ENCODE measurements at regions not wholly inside any gene's neighbourhood (a gene's known extent, or its start where the extent isn't known, plus 50 kb on each side); places are given as distances from the start of the nearest gene placed in this dataset.

DNA sequence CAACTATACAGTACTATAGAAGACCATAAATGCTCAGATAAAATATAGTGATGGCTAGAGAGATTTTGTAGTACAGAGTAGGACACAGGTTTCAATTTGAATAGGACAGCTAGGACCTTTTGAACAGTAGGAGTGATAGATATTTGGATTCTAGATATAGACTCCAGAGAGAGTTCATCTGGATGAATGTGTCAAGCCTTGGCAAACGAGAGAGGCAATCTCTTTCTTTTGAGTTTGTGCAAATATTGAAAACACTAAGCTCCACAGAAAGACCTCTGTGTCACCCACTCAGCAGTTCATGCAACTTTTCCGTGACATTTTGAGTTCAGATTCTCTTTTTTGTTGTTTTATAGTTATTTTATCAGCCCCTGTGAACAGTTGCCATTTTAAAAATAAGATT is 834.3 kb upstream of the COBL start:
- no peak for DNase-seq (ENCODE audit: low read depth in 2 of 2)

DNA sequence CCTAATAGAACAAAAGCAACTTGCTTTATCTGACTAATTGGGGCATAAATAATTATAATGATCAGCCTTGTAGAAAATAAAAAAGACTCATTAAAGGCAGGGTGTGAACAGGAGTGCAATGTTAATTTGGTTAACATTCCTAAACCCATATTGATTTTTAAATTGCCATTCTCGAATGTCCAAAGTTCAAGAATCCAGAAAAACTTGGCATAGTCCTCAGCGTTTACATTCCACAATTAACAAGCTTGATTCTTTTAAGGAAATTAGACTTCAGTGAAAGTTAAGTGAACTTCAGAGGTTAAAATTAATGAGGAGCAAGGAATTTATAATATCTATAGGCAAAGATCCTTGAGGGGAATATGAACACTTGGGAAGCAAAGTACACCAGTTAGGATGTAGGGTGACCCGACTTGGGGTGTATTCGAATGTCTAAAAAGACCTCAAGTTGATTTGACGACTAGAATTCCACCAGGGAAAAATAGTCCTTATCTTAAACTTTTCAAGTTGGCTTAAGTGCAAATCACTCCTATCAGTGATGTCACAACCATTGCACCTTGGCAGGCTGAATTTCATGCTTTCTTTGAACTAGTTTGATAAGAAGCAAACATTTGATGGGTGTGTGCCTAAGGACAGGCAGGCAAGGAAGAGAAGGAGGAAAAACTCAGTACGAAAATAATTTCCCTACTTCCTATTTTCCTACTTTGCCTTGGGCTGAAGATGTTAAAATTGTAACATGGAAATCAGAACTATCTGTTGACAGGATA is 830.4 kb upstream of the COBL start:
- DNase-seq (ENCODE audit: low read depth in 2 of 2): no peak

DNA sequence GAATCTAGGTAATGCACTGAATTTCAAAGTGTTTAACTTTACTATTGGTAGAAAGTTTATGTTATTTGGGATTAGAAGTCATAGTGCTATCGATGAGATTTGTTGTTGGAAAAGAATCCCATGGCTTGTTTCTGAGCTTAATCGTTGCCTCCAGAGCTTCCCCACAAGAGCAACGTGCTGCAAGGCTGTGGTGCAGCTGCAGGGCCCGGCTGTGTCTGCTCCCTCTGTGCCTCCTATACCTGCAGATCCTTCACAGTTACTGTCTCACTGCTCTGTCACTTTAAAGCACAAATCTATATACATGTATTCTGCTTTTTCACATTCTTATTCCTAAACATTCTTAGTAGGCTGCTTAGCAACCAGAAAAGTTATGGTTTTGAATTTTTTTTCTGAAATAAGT is 826.6 kb upstream of the COBL start:
- DNase-seq (ENCODE audit: low read depth in 2 of 2): no peak

DNA sequence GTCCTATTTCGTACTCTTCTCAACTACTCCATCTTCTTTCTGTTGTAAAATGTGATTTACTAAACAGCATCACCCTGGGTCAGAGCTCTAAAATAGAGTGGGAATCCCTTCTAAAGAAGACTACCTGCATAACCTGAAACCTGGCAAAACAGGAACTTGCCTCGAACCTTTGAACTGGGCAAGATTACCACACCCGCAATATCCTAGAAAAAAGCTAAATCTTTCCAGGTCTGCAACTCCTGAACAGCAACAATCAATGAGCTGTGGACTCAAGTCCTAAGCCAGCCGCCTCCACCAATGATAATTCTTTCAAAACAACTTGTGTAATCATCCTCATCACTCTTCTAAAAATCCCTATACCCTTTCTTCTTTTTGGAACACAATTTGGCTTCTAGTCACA is 824.2 kb upstream of the COBL start:
- no peak for DNase-seq (ENCODE audit: low read depth in 2 of 2)

DNA sequence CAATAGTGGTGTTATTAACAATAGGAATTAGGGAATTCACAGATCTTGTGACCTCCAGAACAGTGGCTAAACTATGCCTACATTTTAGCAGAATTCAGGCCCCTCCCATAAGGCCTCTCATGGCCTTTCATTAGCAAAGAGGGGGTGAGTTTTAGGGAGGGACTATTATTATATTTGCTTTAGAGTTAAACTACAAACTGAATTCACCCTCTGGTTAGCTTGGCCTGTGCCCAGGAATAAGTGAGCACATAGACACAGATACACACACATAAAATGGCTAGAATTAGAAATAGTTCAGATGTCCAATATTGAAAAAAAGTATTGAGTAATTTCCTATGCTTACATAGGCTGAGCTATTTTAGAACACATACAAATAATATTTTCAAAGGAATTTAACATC is 818.8 kb upstream of the COBL start:
- no peak for DNase-seq (ENCODE audit: low read depth in 2 of 2)

DNA sequence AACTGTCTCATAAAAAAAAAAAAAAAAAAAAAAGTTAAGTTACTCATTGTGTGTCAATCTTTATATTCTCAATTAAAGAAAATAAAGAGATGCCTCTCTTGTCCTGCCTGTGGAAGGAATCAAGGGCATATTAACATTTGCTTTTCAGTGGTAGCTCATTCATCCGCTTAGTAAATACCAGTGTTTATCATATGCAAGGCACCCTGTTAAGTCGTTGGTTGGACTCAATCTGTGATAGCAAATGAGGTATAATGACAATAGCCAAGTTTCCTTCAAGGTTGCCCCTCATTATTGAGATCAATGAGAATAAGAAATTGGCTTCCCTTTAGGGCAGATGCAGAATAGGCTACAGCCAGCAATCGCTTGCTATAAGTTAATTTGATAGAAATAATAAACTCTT is 812.7 kb upstream of the COBL start:
- DNase-seq (ENCODE audit: low read depth in 2 of 2): no peak

DNA sequence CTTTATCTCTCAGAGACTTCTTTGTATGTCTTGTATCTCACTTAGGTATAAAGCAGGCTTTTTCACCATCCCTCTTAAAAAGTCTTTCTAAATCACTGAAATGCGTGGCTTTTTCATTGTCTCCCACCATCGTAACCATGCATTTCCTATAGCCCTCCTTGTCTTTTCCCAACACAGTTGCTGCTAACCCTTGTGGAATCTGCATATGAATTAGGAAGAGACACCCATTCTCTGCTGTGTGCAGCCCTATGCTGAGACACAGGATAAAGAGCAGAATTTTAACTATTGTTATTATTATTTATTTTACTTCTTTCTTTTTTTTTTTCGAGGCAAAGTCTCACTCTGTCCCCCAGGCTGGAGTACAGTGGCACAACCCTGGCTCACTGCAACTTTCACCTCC is 804.3 kb upstream of the COBL start:
- DNase-seq (ENCODE audit: low read depth in 2 of 2): no peak

DNA sequence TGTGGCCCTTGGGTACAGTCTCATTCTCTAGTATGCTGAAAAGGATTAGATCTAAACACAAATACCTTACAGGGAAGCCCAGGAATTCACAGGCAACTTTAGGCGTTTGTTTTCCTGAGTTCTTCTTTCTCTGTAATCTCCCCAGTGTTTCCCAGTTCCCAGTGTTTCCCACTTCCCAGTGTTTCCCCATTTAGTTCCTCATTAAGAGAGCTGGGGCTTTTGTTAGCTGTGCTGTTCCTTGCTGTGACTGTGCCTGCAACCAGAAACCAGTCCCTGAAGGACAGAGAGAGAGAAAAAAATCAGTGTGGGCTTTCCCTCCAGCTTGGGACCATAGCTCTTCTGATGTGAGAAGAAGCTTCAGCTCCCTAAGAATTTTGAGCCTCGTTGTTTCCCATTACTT is 802.9 kb upstream of the COBL start:
- DNase-seq (ENCODE audit: low read depth in 2 of 2): no peak

DNA sequence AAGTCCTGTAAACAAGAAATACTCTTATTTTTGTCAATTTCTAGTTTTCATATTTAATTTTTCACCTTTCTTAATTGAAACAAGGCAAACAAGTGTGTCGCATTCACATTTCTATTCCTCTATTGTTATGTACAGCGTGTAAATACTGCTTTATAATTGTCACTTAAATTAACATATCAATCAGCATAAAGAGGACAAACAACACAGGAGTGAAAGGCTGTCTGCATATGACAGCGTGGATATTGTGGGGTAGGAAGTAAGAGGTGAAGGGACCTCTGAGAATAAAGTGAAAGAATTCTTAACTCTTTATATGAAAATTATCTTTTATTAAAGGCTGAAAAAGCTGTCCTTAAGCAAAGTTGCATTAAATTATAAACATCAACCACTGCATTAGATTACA is 797.9 kb upstream of the COBL start:
- no peak for DNase-seq (ENCODE audit: low read depth in 2 of 2)

DNA sequence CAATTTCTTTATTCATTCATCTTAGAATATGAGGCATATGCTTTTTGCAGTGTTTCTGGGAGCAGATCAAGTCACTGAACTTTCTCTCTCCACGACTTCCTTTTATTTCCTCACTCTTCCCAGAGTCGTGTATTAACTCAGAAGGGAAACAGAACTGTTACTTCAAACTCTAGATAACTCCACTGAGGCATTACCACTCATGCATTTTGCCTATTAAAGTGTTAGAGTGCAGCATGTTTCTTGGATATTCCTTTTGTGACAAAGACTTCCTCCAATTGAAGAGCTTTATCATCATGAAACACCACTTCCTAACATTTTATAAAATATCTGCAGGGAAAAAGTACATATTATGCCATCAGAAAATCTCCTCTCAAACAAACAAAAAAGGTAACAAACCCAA is 797.4 kb upstream of the COBL start:
- DNase-seq (ENCODE audit: low read depth in 2 of 2): no peak

DNA sequence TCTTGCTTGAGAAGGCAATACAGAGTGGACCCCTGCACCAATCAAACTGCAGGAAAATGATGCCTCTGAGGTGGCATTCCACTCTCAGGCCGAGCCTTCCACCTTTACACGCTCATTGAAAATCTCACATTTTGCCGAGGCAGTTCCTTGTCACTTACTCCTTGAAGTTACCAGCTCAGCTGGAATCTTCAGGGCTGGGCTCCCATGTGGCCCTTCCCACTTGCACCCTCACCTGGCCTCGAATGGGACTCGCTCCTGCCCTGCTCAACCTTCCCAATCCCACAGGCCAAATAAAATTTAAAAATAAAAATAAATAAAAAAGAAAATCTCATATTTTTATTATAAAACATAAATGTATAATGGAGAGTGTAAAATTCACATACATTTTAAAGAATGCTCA is 790.7 kb upstream of the COBL start:
- no peak for DNase-seq (ENCODE audit: low read depth in 2 of 2)

DNA sequence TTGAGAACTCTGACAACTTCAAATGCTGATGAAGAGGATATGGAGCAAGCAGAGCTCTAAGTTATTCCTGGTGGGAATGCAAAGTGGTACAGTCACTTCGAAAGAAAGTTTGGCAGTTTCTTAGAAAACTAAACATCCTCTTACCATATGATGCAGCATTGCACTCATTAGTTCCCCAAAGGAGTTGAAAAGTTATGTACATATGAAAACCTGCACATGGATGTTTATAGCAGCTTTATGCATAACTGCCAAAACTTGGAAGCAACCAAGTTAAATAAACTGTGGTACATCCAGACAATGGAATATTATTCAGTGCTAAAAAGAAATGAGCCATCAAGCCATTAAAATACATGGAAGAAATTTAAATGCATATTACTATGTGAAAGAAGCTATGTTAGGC is 779.3 kb upstream of the COBL start:
- no peak for DNase-seq (ENCODE audit: low read depth in 2 of 2)

DNA sequence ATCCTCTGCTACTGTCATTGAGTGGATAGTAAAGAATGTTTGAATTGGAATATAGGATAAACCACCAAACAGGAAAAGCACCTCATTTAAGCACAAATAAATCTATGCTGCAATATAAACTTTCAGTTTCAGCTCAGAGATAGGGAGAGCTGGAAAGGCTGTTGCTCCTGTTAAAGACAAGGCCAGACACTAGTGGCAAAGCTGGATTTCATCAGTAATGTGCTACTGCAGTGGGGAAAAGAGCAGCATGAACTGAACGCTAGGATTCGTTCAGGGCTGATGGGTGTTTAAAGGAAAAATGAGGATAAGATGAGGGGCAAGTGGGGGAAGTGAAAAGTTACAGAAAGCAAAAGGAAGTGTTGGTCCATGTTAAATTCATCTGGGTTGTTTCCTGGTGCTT is 775.4 kb upstream of the COBL start:
- DNase-seq (ENCODE audit: low read depth in 2 of 2): no peak

DNA sequence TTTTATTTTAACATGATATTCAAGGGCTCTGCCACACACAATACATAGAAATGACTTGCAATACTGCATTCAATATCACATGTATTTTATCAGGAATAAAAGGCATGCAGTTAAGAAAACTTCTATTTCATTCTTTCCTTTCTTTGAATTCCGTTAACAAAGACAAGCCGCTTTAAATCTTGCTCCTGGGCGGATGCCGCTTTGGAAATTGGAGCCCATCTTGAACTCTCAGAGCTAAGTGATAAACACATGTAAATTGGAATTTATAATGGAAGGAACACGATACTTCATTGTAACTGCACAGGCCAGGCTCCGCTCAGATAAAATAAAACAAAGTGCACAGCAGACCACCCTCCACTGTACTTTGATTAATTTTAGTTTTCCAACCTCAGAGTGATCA is 774.5 kb upstream of the COBL start:
- DNase-seq (ENCODE audit: low read depth in 2 of 2): no peak

DNA sequence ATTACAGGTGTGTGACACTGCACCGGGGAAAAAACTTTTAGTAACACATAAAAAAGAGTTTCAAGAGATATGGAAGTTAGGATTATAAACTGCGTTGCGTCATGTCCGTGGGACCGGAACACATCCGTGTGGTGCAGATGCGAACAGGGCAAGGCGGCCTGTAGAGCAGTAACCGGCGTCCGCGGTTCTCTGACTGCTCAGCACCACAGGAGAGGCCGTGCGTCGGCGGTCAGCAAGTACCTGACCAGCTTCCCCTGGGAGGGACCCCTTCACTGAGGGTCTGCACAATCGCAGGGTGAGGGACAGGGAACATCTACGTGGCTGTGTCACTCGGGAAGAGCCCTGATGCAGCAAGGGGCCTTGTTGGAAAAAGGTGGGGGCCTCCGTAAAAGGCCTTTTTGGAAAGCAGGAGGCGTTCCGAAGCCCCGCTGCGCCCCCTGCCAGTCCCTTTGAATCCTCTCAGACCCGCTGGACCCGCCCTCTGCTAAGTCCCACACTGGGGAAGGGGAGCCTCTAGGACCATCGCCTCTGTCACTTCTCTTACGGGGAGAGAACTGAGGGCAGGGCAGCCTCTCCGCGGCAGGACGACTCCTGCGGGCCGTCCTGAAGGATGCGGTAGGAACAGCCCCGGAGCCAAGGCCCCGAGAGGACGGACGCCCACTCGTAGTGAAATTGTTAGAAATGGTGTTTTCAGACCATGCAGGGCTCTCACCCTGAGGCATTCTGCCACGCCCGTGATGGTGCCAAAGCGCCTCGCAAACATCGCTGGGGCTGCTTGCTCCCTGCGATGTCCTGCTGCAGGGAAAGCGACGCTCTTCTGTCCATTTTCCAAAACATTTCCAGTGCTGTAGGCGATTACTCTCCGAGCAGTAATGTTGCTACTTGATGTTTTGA is 771.6 kb upstream of the COBL start:
- DNase-seq (ENCODE audit: low read depth in 2 of 2): no peak

DNA sequence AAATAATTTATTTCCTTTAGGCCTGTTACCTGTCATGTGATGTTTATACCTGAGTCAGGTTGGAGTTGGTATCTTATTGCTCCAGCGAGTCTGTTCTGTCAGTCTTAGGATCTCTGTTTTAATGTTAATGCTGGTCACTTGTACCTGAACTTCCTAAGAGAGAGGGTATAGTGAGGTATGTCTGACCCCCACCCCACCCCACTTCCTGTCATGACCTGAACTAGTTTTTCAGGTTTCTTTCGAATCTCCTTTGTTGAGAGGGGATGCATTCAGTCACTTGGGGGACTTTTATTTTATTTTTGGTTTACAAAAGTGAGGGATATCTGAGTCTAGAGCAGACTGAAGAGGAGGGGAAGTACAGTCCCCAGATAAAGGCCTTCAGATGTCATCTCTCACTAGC is 769.0 kb upstream of the COBL start:
- no peak for DNase-seq (ENCODE audit: low read depth in 2 of 2)

DNA sequence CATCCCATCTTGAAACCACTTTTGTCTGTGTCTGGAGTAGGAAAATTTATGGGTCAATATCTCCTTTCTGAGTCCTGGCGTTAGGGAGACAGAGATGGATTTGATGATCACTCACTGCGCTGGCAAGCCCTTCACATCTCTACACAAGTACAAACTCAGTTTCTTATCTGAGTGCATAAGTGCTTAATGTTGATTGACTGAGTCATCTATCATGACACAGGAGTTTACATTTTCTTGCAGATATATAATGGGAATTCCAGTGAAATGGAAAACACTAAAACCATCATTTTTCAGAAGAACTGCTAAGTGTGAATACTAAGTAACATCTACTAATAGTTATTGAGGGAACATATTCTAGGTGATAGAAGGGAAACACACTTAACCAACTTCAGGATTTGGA is 763.9 kb upstream of the COBL start:
- DNase-seq (ENCODE audit: low read depth in 2 of 2): no peak

DNA sequence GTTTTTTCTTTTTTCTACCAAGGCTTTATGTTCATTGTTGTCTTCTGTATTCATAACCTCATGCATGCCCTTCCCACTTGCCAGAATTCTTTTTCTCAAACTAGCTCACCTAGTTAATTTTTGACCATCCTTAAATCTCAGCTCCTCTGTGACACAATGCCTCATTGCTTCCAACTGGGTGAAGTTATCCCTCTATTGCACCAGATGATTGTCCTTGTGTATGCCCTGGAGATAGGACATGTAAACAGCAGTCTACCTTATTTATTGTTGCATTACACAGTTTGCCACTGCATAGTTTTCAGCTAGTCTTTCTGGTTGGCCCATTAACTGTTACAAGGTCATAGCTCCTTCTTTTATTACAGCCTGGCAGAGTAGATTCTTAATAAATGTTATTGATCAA is 763.1 kb upstream of the COBL start:
- no peak for DNase-seq (ENCODE audit: low read depth in 2 of 2)

DNA sequence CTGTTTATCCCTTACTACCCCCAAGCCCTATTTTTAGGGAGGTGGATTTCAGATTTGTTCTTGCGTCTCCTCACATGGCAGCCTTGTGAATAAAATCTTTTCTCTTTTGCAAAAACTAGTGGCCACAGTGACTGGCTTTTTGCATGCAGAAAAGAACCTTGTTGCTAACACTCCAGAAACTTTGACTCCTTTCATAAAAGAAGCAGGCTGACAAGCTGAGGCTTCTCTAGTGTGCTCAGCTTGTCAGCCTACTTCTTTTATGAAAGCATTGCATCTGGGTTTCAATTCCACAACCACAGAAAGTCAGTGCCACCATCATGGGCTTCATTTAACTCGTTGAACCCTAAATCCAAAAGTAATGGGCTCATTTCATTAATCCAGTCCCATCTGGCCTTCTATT is 761.0 kb upstream of the COBL start:
- no peak for DNase-seq (ENCODE audit: low read depth in 2 of 2)

DNA sequence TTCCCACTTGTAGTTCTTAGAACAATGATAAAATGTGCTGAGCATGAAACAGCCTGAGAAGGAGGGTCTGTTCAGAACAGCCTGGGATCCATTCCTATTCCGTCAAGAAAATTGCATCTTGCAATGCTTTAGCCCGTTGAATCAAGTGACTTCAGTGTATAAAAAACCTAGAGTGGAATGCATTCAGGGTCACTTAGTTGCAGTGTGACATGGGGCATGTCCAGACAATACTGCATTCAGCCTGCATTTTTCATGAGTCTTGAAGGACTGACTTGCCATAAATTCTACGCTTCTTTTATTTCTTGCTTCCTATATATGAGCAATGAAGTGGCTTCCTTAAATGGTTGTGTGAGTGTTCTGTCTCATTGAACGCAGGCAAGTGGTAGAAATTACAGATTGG is 758.3 kb upstream of the COBL start:
- DNase-seq (ENCODE audit: low read depth in 2 of 2): no peak

DNA sequence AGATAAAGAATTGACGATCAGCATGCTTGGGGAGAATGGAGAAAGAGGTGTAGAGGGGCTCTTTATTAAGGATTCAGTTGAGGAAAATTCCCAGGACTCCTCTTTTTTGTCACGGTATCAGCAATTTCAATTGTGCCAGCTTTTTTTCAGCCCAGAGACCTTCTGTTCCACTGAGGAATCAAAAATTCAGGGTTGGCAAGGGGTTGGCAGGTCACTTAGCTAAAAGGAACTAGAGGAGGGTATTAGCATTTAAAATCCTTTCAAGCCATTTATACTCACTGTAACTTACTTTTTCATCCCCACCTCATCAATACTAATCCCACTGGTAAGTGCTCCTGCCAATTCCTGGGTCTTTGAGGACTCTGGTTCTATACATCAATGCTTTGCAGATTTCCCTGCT is 757.5 kb upstream of the COBL start:
- no peak for DNase-seq (ENCODE audit: low read depth in 2 of 2)

DNA sequence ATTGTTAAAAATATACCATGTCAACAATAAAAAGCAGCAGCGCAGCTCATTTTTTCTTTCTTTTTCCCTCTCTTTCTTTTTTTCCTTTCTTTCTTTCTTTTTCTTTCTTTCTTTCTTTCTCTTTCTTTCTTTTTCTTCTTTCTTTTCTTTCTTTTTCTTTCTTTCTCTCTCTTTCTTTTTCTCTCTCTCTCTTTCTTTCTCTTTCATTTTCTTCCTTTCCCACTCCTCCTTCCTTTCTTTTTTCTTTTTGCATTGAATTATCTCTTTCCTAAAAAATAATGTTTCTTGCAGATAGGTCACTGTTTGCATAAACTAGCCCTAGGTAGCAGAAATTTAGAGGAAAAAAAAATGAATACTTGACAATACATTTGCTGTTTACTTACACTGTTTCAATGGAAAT is 755.1 kb upstream of the COBL start:
- DNase-seq (ENCODE audit: low read depth in 2 of 2): no peak

DNA sequence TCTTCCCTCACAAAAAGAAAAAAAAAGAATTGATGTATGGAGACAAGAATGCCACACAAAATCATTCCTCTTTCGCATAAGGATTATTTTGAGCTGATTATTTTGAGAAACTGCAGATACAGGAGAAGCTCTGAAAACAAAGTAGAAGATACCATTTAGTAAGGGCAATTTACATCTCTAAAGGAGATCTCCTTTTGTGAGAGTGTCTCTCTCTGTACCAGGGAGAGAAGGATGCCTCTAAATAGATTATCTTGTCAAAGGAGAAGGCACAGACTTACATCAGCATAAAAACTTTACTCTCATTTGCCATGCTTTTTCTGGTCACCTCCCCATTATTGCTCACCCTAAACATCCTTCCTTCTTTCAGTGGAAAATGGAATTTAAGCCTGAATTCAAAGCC is 747.9 kb upstream of the COBL start:
- no peak for DNase-seq (ENCODE audit: low read depth in 2 of 2)

All from stimulated activated CD4-positive, alpha-beta T cell treated with anti-CD3 and anti-CD28 coated beads, Interleukin-4, amount 100 ng/mL, for 48 hours (primary cell).